ENCODE measurements at regions not wholly inside any gene's neighbourhood (a gene's known extent, or its start where the extent isn't known, plus 50 kb on each side); places are given as distances from the start of the nearest gene placed in this dataset.
"Not testable (repeated sequence)": the region's sequence is repeated elsewhere in the genome, so short reads cannot be mapped to it uniquely, and the experiment has no call there.

GRCh38 chr7:115191526-115191925 lies 269.6 kb downstream of the MDFIC start:
- DNase-seq (ENCODE audit: low spot score) (no peak), ATAC-seq (ENCODE audit: insufficient number of reproducible peaks, low FRiP score, low read depth) (no peak)
- Histone ChIP-seq H3K27ac (no peak overlapping the region), H3K36me3 (no peaks in the 10 kb centered on the region), H3K4me3 (no peak overlapping the region), H3K27me3 (replicated peaks; ENCODE audit: insufficient read depth) (no peaks in the 10 kb centered on the region), H3K9me3 (no peaks in the 10 kb centered on the region), H3K4me1 (ENCODE audit: control insufficient read depth in 1 of 2, low read depth in 2 of 2) (no peaks in the 10 kb centered on the region)
- no peak for TF ChIP-seq CTCF (IDR thresholded peaks at IDR 0.05)

DNA sequence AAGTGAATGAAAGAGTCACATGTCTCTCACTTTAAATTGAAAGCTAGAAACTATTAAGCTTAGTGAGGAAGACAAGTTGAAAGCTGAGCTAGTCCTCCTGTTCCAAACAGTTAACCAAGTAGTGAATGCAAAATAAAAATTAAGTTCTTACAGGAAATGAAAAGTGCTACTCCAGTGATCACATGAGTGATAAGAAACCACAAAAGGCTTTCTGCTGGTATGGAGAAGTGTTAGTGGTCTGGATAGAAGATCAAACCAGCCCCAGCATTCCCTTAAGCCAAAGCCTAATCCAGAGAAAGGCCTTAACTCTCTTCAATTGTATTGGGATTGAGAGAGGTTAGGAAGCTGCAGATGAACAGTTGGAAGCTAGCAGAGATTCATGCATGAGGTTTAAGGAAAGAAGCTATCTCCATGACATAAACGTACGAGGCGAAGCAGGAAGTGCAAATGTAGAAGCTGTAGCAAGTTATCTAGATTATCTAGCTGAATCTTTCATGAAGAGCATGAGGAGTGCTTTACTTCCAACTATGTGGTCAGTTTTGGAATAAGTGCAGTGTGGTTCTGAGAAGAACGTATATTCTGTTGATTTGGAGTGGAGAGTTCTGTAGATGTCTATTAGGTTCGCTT lies 261.6 kb downstream of the MDFIC start:
- TF ChIP-seq CTCF (IDR thresholded peaks at IDR 0.05): no peak
- Histone ChIP-seq H3K4me3 (no peak overlapping the region), H3K27me3 (replicated peaks; ENCODE audit: insufficient read depth) (no peaks in the 10 kb centered on the region), H3K9me3 (no peaks in the 10 kb centered on the region), H3K36me3 (no peaks in the 10 kb centered on the region), H3K27ac (no peak overlapping the region), H3K4me1 (ENCODE audit: control insufficient read depth in 1 of 2, low read depth in 2 of 2) (peaks cover 0 to 6% of the 10 kb centered on the region in 2 donors)
- ATAC-seq (ENCODE audit: insufficient number of reproducible peaks, low FRiP score, low read depth) (no peak), DNase-seq (ENCODE audit: low spot score) (no peak)

DNA sequence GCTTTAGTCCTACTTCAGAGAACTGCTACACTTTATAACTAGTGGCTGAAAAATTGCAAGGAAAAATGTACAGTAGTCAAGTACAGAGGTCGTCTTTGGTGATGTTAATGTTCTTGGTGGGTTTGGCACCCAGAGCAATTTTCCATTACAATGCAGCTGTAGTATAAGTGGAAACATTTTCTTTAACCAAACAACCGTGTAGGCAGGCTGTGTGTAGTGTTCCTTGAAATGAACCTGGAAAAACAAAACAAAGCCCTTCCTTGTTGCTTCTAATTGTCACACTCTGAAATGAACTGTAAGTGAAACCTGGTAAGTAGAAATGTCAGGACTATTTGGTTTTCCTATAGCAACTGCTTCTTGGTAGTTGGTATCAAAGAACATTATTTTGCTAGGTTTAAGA lies 256.9 kb downstream of the MDFIC start:
- ATAC-seq (ENCODE audit: insufficient number of reproducible peaks, low FRiP score, low read depth) (no peak), DNase-seq (ENCODE audit: low spot score) (no peak)
- no peaks in the 10 kb centered on the region for H3K27me3 ChIP-seq (replicated peaks; ENCODE audit: insufficient read depth)
- H3K4me3 ChIP-seq: no peak overlapping the region
- no peak for TF ChIP-seq CTCF (IDR thresholded peaks at IDR 0.05)
- H3K27ac ChIP-seq: no peak overlapping the region
- H3K36me3 ChIP-seq: no peaks in the 10 kb centered on the region
- peaks cover 0 to 8% of the 10 kb centered on the region in 2 donors for H3K4me1 ChIP-seq (ENCODE audit: control insufficient read depth in 1 of 2, low read depth in 2 of 2)
- H3K9me3 ChIP-seq: no peaks in the 10 kb centered on the region

DNA sequence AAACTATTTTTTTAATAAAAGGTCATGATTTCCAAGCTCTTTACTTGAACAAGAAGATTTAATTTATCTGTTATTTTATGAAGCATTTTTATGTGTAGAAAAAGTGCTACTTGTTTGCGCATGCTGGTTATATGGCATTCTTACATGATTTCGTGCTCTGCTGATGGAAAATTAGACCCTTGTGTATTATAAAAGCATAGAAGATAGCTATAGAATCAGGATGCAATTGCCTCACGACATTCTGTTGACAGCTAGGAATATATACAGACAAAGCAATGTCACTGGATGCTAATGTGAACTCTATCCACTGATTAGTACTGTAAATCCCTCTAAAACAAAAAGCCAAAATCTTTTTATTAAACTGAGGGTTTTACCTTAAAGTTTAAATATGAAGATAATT lies 255.9 kb downstream of the MDFIC start:
- Histone ChIP-seq H3K4me1 (ENCODE audit: control insufficient read depth in 1 of 2, low read depth in 2 of 2) (peaks cover 0 to 8% of the 10 kb centered on the region in 2 donors), H3K9me3 (no peaks in the 10 kb centered on the region), H3K4me3 (no peak overlapping the region), H3K27me3 (replicated peaks; ENCODE audit: insufficient read depth) (no peaks in the 10 kb centered on the region), H3K36me3 (no peaks in the 10 kb centered on the region), H3K27ac (no peak overlapping the region)
- DNase-seq (ENCODE audit: low spot score) (no peak), ATAC-seq (ENCODE audit: insufficient number of reproducible peaks, low FRiP score, low read depth) (no peak)
- TF ChIP-seq CTCF (IDR thresholded peaks at IDR 0.05): no peak

- Histone ChIP-seq H3K4me1 (ENCODE audit: control insufficient read depth in 1 of 2, low read depth in 2 of 2) (peaks cover 0 to 8% of the 10 kb centered on the region in 2 donors), H3K36me3 (no peaks in the 10 kb centered on the region), H3K4me3 (no peak overlapping the region), H3K27me3 (replicated peaks; ENCODE audit: insufficient read depth) (no peaks in the 10 kb centered on the region), H3K27ac (no peak overlapping the region), H3K9me3 (no peaks in the 10 kb centered on the region)
- no peak for TF ChIP-seq CTCF (IDR thresholded peaks at IDR 0.05)
- ATAC-seq (ENCODE audit: insufficient number of reproducible peaks, low FRiP score, low read depth) (no peak), DNase-seq (ENCODE audit: low spot score) (no peak)
Measured at GRCh38 chr7:115177103-115177502, 255.2 kb downstream of the MDFIC start.

DNA sequence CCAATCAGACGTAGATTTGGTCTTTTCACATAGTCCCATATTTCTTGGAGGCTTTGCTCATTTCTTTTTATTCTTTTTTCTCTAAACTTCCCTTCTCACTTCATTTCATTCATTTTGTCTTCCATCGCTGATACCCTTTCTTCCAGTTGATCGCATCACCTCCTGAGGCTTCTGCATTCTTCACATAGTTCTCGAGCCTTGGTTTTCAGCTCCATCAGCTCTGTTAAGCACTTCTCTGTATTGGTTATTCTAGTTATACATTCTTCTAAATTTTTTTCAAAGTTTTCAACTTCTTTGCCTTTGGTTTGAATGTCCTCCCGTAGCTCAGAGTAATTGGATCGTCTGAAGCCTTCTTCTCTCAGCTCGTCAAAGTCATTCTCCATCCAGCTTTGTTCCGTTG lies 250.5 kb downstream of the MDFIC start:
- not testable (repeated sequence) for H3K36me3 ChIP-seq; H3K9me3 ChIP-seq; H3K27ac ChIP-seq; H3K27me3 ChIP-seq (replicated peaks; ENCODE audit: insufficient read depth); H3K4me1 ChIP-seq (ENCODE audit: control insufficient read depth in 1 of 2, low read depth in 2 of 2); H3K4me3 ChIP-seq; ATAC-seq (ENCODE audit: insufficient number of reproducible peaks, low FRiP score, low read depth); DNase-seq (ENCODE audit: low spot score)

All from thoracic aorta (tissue), 2 donors.